D341Med (cell line): ENCODE measurements at regions not wholly inside any gene's neighbourhood (a gene's known extent, or its start where the extent isn't known, plus 50 kb on each side); places are given as distances from the start of the nearest gene placed in this dataset.
A peak's percentile ranks its signal among the peaks of the same experiment; 100 is the strongest.
"Not testable (repeated sequence)": the region's sequence is repeated elsewhere in the genome, so short reads cannot be mapped to it uniquely, and the experiment has no call there.

Source experiments
- DNase-seq: peaks from one replicate; pipeline ENCODE4 v3.0.0; 2012; ENCODE audit warnings: low spot score

- no peak for DNase-seq
Measured at GRCh38 chr2:173734797-173735196, 230.4 kb downstream of the SP3 start.

- not testable (repeated sequence) for DNase-seq
Measured at GRCh38 chr2:173737954-173738575, 227.1 kb downstream of the SP3 start.

GRCh38 chr2:173739006-173739405 is 226.2 kb downstream of the SP3 start:
- no peak for DNase-seq

- no peak for DNase-seq
Measured at GRCh38 chr2:173740639-173741038, 224.5 kb downstream of the SP3 start.

- DNase-seq, result no peak
Measured at GRCh38 chr2:173741759-173742158, 223.4 kb downstream of the SP3 start.

- DNase-seq, result no peak
Measured at GRCh38 chr2:173747035-173747434, 218.1 kb downstream of the SP3 start.

GRCh38 chr2:173749315-173749714 is 215.9 kb downstream of the SP3 start:
- no peak for DNase-seq

- no peak for DNase-seq
Measured at GRCh38 chr2:173750353-173750801, 214.8 kb downstream of the SP3 start.

GRCh38 chr2:173750831-173751230 is 214.3 kb downstream of the SP3 start:
- DNase-seq, result no peak

- no peak for DNase-seq
Measured at GRCh38 chr2:173751245-173751975, 213.8 kb downstream of the SP3 start.

- DNase-seq, result peak; percentile 46
Measured at GRCh38 chr2:173752152-173752551, 213.0 kb downstream of the SP3 start.

- DNase-seq, result no peak
Measured at GRCh38 chr2:173753441-173753840, 211.7 kb downstream of the SP3 start.

- DNase-seq, result no peak
Measured at GRCh38 chr2:173754165-173754564, 211.0 kb downstream of the SP3 start.

- no peak for DNase-seq
Measured at GRCh38 chr2:173754837-173755236, 210.3 kb downstream of the SP3 start.

- DNase-seq, result no peak
Measured at GRCh38 chr2:173755798-173756197, 209.4 kb downstream of the SP3 start.

GRCh38 chr2:173759959-173760358 is 205.2 kb downstream of the SP3 start:
- no peak for DNase-seq

- DNase-seq, result no peak
Measured at GRCh38 chr2:173760553-173760952, 204.6 kb downstream of the SP3 start.

GRCh38 chr2:173761603-173762119 is 203.5 kb downstream of the SP3 start:
- DNase-seq, result no peak

GRCh38 chr2:173762221-173762620 is 203.0 kb downstream of the SP3 start:
- DNase-seq, result no peak

GRCh38 chr2:173762864-173763263 is 202.3 kb downstream of the SP3 start:
- no peak for DNase-seq

- DNase-seq, result no peak
Measured at GRCh38 chr2:173763641-173764040, 201.5 kb downstream of the SP3 start.

GRCh38 chr2:173764094-173764493 is 201.1 kb downstream of the SP3 start:
- no peak for DNase-seq

- DNase-seq, result no peak
Measured at GRCh38 chr2:173766537-173767289, 198.5 kb downstream of the SP3 start.
